HG02642 (cell line): ENCODE measurements at regions not wholly inside any gene's neighbourhood (a gene's known extent, or its start where the extent isn't known, plus 50 kb on each side); places are given as distances from the start of the nearest gene placed in this dataset.
"Not testable (repeated sequence)": the region's sequence is repeated elsewhere in the genome, so short reads cannot be mapped to it uniquely, and the experiment has no call there.

Experiments
- ATAC-seq: cut with Tn5 transposase; IDR thresholded peaks from one replicate; pipeline ENCODE4 v1.9.1; 2021; ENCODE audit warnings: mild to moderate bottlenecking; ENCODE audit not compliant: unreplicated experiment, poor library complexity

GRCh38 chr4:63325140-63325539 is 1084.1 kb downstream of the TECRL start:
- no peak for ATAC-seq

- ATAC-seq, result no peak
Observed at GRCh38 chr4:63316633-63317032, 1092.6 kb downstream of the TECRL start.

GRCh38 chr4:63315651-63316050 is 1093.6 kb downstream of the TECRL start:
- no peak for ATAC-seq

GRCh38 chr4:63308697-63309096 is 1100.6 kb downstream of the TECRL start:
- ATAC-seq, result no peak

GRCh38 chr4:63302792-63303191 is 1106.5 kb downstream of the TECRL start:
- no peak for ATAC-seq

- no peak for ATAC-seq
Observed at GRCh38 chr4:63302078-63302477, 1107.2 kb downstream of the TECRL start.

- ATAC-seq, result no peak
Observed at GRCh38 chr4:63296773-63297172, 1112.5 kb downstream of the TECRL start.

GRCh38 chr4:63275491-63275890 is 1133.8 kb downstream of the TECRL start:
- ATAC-seq, result no peak

GRCh38 chr4:63269156-63269555 is 1140.1 kb downstream of the TECRL start:
- ATAC-seq, result no peak

- ATAC-seq, result no peak
Observed at GRCh38 chr4:63233671-63234070, 1175.6 kb downstream of the TECRL start.

- no peak for ATAC-seq
Observed at GRCh38 chr4:63232058-63232457, 1177.2 kb downstream of the TECRL start.

- ATAC-seq, result no peak
Observed at GRCh38 chr4:63226229-63226628, 1183.0 kb downstream of the TECRL start.

- ATAC-seq, result no peak
Observed at GRCh38 chr4:63222466-63222865, 1186.8 kb downstream of the TECRL start.

GRCh38 chr4:63221477-63221876 is 1187.8 kb downstream of the TECRL start:
- ATAC-seq, result no peak

GRCh38 chr4:63218856-63219255 is 1190.4 kb downstream of the TECRL start:
- ATAC-seq, result no peak

GRCh38 chr4:63214076-63214475 is 1195.2 kb downstream of the TECRL start:
- no peak for ATAC-seq

- ATAC-seq, result no peak
Observed at GRCh38 chr4:63211776-63212479, 1197.3 kb downstream of the TECRL start.

- no peak for ATAC-seq
Observed at GRCh38 chr4:63211375-63211774, 1197.9 kb downstream of the TECRL start.

- ATAC-seq, result not testable (repeated sequence)
Observed at GRCh38 chr4:63193029-63193428, 1216.2 kb downstream of the TECRL start.

- ATAC-seq, result no peak
Observed at GRCh38 chr4:63171341-63171740, 1237.9 kb downstream of the TECRL start.

- no peak for ATAC-seq
Observed at GRCh38 chr4:63170923-63171322, 1238.3 kb downstream of the TECRL start.

- no peak for ATAC-seq
Observed at GRCh38 chr4:63169836-63170235, 1239.4 kb downstream of the TECRL start.

GRCh38 chr4:63155561-63155960 is 1253.7 kb downstream of the TECRL start:
- no peak for ATAC-seq
